B cell (primary cell): ENCODE measurements at regions not wholly inside any gene's neighbourhood (a gene's known extent, or its start where the extent isn't known, plus 50 kb on each side); places are given as distances from the start of the nearest gene placed in this dataset.

Source experiments
- ATAC-seq: fragments of 200-7000 bp; cut with Tn5 transposase; one replicate; pipeline ENCODE4 v1.10.0; 2021; ENCODE audit warnings: low read depth, mild to moderate bottlenecking, moderate number of reproducible peaks, moderate library complexity
- CTCF ChIA-PET: fragments of 350-600 bp; sonication (Branson Sonifier 250); formaldehyde crosslinking; loops from one replicate; lab custom pipeline; 2021; ENCODE audit warnings: antibody characterized with exemption, inconsistent platforms; lab: Charles Lee
- POLR2A ChIA-PET: fragments of 350-600 bp; sonication (Branson Sonifier 250); formaldehyde crosslinking; loops from one replicate; lab custom pipeline; 2021; ENCODE audit warnings: antibody characterized with exemption; lab: Charles Lee
- DNase-seq: peaks from one replicate; pipeline ENCODE4 v3.0.0; 2013
- H2AFZ ChIP-seq: 2 replicates; pipeline ENCODE4 v1.6.1; 2012; ENCODE audit warnings: mild to moderate bottlenecking, low read depth, low read length; ENCODE audit not compliant: insufficient read depth, poor library complexity, severe bottlenecking
- H3K27ac ChIP-seq, 2 donors: 1 replicate in 1 of 2; 2 replicates in 1 of 2; pipeline ENCODE4 v1.5.1; 2012 to 2013; ENCODE audit warnings: low read length in 2 of 2, mild to moderate bottlenecking in 2 of 2, moderate library complexity in 1 of 2
- H3K27me3 ChIP-seq, 4 experiments: fragments of 200-600 bp in 1 of 4; sonication (generic) in 1 of 4; replicated peaks in 1 of 4; 1 replicate in 2 of 4; 2 replicates in 2 of 4; pipeline versions ENCODE4 v1.6.1 to v1.7.0; 2013 to 2016; ENCODE audit warnings: low read length in 3 of 4, mild to moderate bottlenecking in 2 of 4, mixed read lengths in 1 of 4, moderate library complexity in 1 of 4; ENCODE audit not compliant: insufficient read depth in 4 of 4, control insufficient read depth in 3 of 4; ENCODE audit errors: control extremely low read depth in 1 of 4
- H3K36me3 ChIP-seq, 2 experiments: replicated peaks in 1 of 2; 1 replicate in 1 of 2; 2 replicates in 1 of 2; pipeline versions ENCODE4 v1.6.1 to v1.7.1; 2013; ENCODE audit warnings: low read length in 1 of 2; ENCODE audit not compliant: insufficient read depth in 2 of 2, control insufficient read depth in 1 of 2; ENCODE audit errors: control extremely low read depth in 1 of 2, extremely low read depth in 1 of 2
- H3K4me1 ChIP-seq, 2 donors: fragments of 200-600 bp in 1 of 2; sonication (generic) in 1 of 2; 1 replicate in 1 of 2; 2 replicates in 1 of 2; pipeline versions ENCODE4 v1.5.1 to v1.6.1; 2013 to 2017; ENCODE audit warnings: low read length in 2 of 2; ENCODE audit not compliant: control insufficient read depth in 2 of 2, insufficient read depth in 2 of 2
- H3K4me2 ChIP-seq: replicated peaks from 2 replicates; pipeline ENCODE3; 2012; ENCODE audit warnings: mild to moderate bottlenecking, low read depth, low read length; ENCODE audit not compliant: poor library complexity, severe bottlenecking
- H3K4me3 ChIP-seq, 5 experiments: fragments of 200-600 bp in 1 of 5; sonication (generic) in 1 of 5; 1 replicate in 3 of 5; 2 replicates in 2 of 5; pipeline versions ENCODE4 v1.5.1 to v1.7.0; 2011 to 2016; ENCODE audit warnings: low read length in 4 of 5, mild to moderate bottlenecking in 4 of 5, low read depth in 2 of 5, control low read depth in 1 of 5, moderate library complexity in 1 of 5; ENCODE audit not compliant: insufficient read depth in 1 of 5; ENCODE audit errors: control extremely low read depth in 1 of 5, extremely low read depth in 1 of 5
- H3K79me2 ChIP-seq: fragments of 200-600 bp; sonication (generic); one replicate; pipeline ENCODE4 v1.6.0; 2016; ENCODE audit warnings: low read length; ENCODE audit not compliant: control insufficient read depth, insufficient read depth
- H3K9ac ChIP-seq: fragments of 200-600 bp; sonication (generic); 2 replicates; pipeline ENCODE4 v1.6.1; 2017; ENCODE audit warnings: mild to moderate bottlenecking, low read length, moderate library complexity
- H3K9me3 ChIP-seq, 3 donors: one replicate each; pipeline versions ENCODE4 v1.6.1 to v1.7.1; 2013; ENCODE audit warnings: low read length in 2 of 3; ENCODE audit not compliant: control insufficient read depth in 2 of 3, insufficient read depth in 1 of 3; ENCODE audit errors: control extremely low read depth in 1 of 3
- H4K20me1 ChIP-seq: 2 replicates; pipeline ENCODE4 v1.6.0; 2012; ENCODE audit warnings: mild to moderate bottlenecking, low read length; ENCODE audit not compliant: insufficient read depth, control insufficient read depth, poor library complexity, severe bottlenecking
- H3K27ac Mint-ChIP-seq: one replicate; pipeline ENCODE4 v1.8.0; 2021; ENCODE audit warnings: mixed read lengths
- H3K27me3 Mint-ChIP-seq: one replicate; pipeline ENCODE4 v1.8.0; 2021; ENCODE audit warnings: mixed read lengths
- H3K4me1 Mint-ChIP-seq: one replicate; pipeline ENCODE4 v1.8.0; 2021; ENCODE audit warnings: mixed read lengths
- H3K4me3 Mint-ChIP-seq: one replicate; pipeline ENCODE4 v1.8.0; 2021; ENCODE audit warnings: mixed read lengths
- H3K9me3 Mint-ChIP-seq: one replicate; pipeline ENCODE4 v1.8.0; 2022; ENCODE audit warnings: mixed read lengths; ENCODE audit not compliant: insufficient read depth
- CTCF ChIP-seq: fragments of 200-600 bp; IDR thresholded peaks from one replicate; pipeline ENCODE4 v1.8.0; 2022; ENCODE audit warnings: antibody characterized with exemption, mild to moderate bottlenecking
- EZH2 ChIP-seq: IDR thresholded peaks from 2 replicates; pipeline ENCODE4 v1.6.1; 2012; ENCODE audit warnings: borderline replicate concordance, low read depth, mild to moderate bottlenecking, moderate library complexity, low read length; ENCODE audit not compliant: insufficient read depth, poor library complexity, severe bottlenecking
- WGBS: methylation state at CpG from one replicate; pipeline ENCODE4 v1.1.5; 2013; ENCODE audit warnings: missing lambda C conversion rate; ENCODE audit not compliant: insufficient coverage; 5-methylcytosine and 5-hydroxymethylcytosine counted together
- intact Hi-C: fragments of 100-400 bp; cut with micrococcal nuclease; formaldehyde crosslinking; loops from one replicate; pipeline ENCODE4 v1.10.0; 2022

- Histone ChIP-seq H3K36me3 (no peaks in the 10 kb centered on the region), H3K4me1 (no peaks in the 10 kb centered on the region), H3K4me3 (no peak overlapping the region), H3K27ac (no peak overlapping the region), H3K4me2 (no peak overlapping the region), H3K9me3 (peaks cover 0 to 6% (median 0%) of the 10 kb centered on the region in 3 donors), H2AFZ (no peak overlapping the region), H4K20me1 (no peaks in the 10 kb centered on the region), H3K79me2 (no peaks in the 10 kb centered on the region), H3K27me3 (no peaks in the 10 kb centered on the region), H3K9ac (no peak overlapping the region)
- H3K27me3 Mint-ChIP-seq, result no peaks in the 10 kb centered on the region
- CTCF ChIA-PET, result interaction anchor here (1.4 kb wide), 1 partner anchor 10 kb away, joined by 5 read pairs; no protein-coding TSS in a partner anchor
- POLR2A ChIA-PET, result no interaction called here
- TF ChIP-seq EZH2, result no peak
- TF ChIP-seq CTCF, result no peak
- no peaks in the 10 kb centered on the region for H3K9me3 Mint-ChIP-seq
- DNase-seq (no peak), ATAC-seq (no peak)
- WGBS, result no CpG with 5 or more reads among the region's 3 CpGs
- no peaks in the 10 kb centered on the region for H3K4me1 Mint-ChIP-seq
- intact Hi-C loops, result no loop called here
- H3K4me3 Mint-ChIP-seq, result no peak overlapping the region
- no peak overlapping the region for H3K27ac Mint-ChIP-seq
Observed at GRCh38 chr16:64060631-64061030, 1061.2 kb downstream of the CDH11 start.

GRCh38 chr16:64058685-64059084, 1063.2 kb downstream of the CDH11 start:
- POLR2A ChIA-PET, result no interaction called here
- 100% methylated on average over 1 of the region's 3 CpGs for WGBS
- Histone ChIP-seq H4K20me1 (no peaks in the 10 kb centered on the region), H3K27me3 (no peaks in the 10 kb centered on the region), H3K4me3 (no peak overlapping the region), H2AFZ (no peak overlapping the region), H3K9me3 (peaks cover 0 to 6% (median 0%) of the 10 kb centered on the region in 3 donors), H3K27ac (no peak overlapping the region), H3K36me3 (no peaks in the 10 kb centered on the region), H3K4me2 (no peak overlapping the region), H3K79me2 (no peaks in the 10 kb centered on the region), H3K4me1 (no peaks in the 10 kb centered on the region), H3K9ac (no peak overlapping the region)
- no peak overlapping the region for H3K4me3 Mint-ChIP-seq
- H3K27me3 Mint-ChIP-seq, result no peaks in the 10 kb centered on the region
- intact Hi-C loops, result no loop called here
- CTCF ChIA-PET, result no interaction called here
- no peak for ATAC-seq
- TF ChIP-seq EZH2, result no peak
- TF ChIP-seq CTCF, result no peak
- peaks cover 4% of the 10 kb centered on the region for H3K9me3 Mint-ChIP-seq
- H3K4me1 Mint-ChIP-seq, result no peaks in the 10 kb centered on the region
- no peak overlapping the region for H3K27ac Mint-ChIP-seq
- no peak for DNase-seq
